Cardiac fibroblast (primary cell): ENCODE measurements at regions not wholly inside any gene's neighbourhood (a gene's known extent, or its start where the extent isn't known, plus 50 kb on each side); places are given as distances from the start of the nearest gene placed in this dataset.

Experiments
- DNase-seq, 2 donors: peaks; one replicate each; pipeline versions ENCODE4 v3.0.0 to v3.0.0-alpha.2; 2010; ENCODE audit warnings: low read depth in 2 of 2
- H3K4me3 ChIP-seq, 2 donors: replicated peaks in 1 of 2; 1 replicate in 1 of 2; 2 replicates in 1 of 2; pipeline ENCODE4 v1.5.1; 2011; ENCODE audit warnings: low read depth in 2 of 2, low read length in 2 of 2, mild to moderate bottlenecking in 2 of 2, moderate library complexity in 1 of 2
- TF ChIP-seq, protein P1 (sequence below): IDR thresholded peaks from one replicate; pipeline ENCODE4 v1.5.1; 2011; ENCODE audit warnings: low read depth, mild to moderate bottlenecking, low read length, inconsistent platforms

- TF ChIP-seq, protein P1, sequence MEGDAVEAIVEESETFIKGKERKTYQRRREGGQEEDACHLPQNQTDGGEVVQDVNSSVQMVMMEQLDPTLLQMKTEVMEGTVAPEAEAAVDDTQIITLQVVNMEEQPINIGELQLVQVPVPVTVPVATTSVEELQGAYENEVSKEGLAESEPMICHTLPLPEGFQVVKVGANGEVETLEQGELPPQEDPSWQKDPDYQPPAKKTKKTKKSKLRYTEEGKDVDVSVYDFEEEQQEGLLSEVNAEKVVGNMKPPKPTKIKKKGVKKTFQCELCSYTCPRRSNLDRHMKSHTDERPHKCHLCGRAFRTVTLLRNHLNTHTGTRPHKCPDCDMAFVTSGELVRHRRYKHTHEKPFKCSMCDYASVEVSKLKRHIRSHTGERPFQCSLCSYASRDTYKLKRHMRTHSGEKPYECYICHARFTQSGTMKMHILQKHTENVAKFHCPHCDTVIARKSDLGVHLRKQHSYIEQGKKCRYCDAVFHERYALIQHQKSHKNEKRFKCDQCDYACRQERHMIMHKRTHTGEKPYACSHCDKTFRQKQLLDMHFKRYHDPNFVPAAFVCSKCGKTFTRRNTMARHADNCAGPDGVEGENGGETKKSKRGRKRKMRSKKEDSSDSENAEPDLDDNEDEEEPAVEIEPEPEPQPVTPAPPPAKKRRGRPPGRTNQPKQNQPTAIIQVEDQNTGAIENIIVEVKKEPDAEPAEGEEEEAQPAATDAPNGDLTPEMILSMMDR: no peak
- no peak overlapping the region for H3K4me3 ChIP-seq
- no peak for DNase-seq
Measured at GRCh38 chr18:66159451-66159850, 408.6 kb downstream of the CDH7 start.

DNA sequence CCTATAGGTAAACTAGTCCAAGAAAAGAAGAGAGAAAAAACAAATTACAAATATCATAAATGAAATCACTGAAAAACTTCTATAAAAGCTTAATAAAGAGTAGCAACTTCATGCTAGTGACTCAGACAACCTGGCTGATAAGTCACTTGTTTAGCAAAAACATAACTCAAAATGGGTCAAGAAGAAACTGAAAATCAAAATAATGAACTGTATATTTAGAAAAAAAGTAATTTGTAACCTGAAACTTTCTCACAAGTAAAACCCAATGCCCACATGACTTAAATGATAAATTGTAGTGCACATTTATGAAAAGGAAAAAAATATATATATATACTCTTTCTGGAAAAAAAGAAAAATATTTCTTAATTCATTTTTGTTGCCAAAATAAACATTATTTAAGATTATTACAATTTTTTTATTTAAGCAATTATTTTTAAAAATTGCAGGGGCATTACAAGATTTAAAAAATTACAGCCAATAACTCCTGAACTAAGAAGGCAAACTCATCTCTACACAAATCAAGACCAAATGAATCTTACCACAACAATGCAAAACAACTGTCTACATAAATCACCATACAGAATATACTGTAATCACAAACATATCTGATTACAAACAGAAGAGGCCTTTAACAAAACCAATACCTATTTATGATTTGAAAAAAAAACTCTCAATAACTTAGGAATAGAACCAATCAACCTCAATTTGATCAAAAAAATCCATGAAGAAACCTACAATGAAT, 406.3 kb downstream of the CDH7 start:
- TF ChIP-seq, protein P1: no peak
- no peak overlapping the region for H3K4me3 ChIP-seq
- no peak for DNase-seq

DNA sequence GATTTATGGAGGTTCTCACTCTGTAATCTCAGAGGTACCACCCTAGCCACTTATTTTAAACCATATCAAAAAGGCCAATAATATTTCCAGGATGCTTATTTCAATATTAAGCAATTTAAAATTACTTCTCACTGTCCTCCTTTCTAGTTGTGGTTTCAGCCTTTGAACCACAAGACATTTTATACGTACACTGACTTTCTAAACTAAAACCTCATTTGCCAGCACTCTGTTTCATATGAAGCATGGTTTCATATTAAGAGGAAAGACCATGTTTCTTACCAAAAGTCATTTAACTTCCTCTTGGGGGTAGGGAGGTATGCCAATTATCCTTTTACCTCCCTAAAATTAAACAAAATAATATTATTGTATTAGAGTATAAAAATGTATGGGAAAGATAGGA, 399.8 kb downstream of the CDH7 start:
- no peak overlapping the region for H3K4me3 ChIP-seq
- TF ChIP-seq, protein P1: no peak
- DNase-seq: no peak

GRCh38 chr18:66143029-66143428, 392.2 kb downstream of the CDH7 start:
- TF ChIP-seq, protein P1: no peak
- no peak for DNase-seq
- H3K4me3 ChIP-seq: no peak overlapping the region

- TF ChIP-seq, protein P1: no peak
- H3K4me3 ChIP-seq: no peak overlapping the region
- no peak for DNase-seq
Measured at GRCh38 chr18:66141716-66142115, 390.9 kb downstream of the CDH7 start.

GRCh38 chr18:66138642-66139041, 387.8 kb downstream of the CDH7 start:
- DNase-seq: no peak
- H3K4me3 ChIP-seq: no peak overlapping the region
- TF ChIP-seq, protein P1: no peak

DNA sequence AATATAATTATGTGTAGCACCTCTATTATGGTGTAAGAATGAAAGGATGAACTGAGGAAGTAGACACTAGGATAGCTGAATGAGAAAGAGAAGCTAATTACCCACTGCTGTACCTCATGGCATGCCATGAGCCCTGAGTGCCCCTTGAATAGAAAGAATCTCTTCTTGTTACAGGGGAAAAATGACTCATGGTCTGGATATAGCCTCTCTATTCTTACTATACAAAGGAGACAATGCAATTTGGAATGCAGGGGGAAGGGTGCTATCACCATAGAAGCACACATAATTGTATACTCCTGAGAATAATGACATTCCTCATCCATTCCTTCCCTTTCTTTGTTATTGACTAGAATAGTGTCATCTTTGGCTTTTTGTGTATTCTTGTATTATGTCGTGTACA, 385.2 kb downstream of the CDH7 start:
- H3K4me3 ChIP-seq: no peak overlapping the region
- TF ChIP-seq, protein P1: no peak
- peak in 1 of 2 donors; percentile 54 for DNase-seq
